Mesendoderm (in vitro differentiated cells): ENCODE measurements at regions not wholly inside any gene's neighbourhood (a gene's known extent, or its start where the extent isn't known, plus 50 kb on each side); places are given as distances from the start of the nearest gene placed in this dataset.

Experiments
- DNase-seq: peaks from one replicate; pipeline ENCODE4 v3.0.0; 2013
- H2AK5ac ChIP-seq: 2 replicates; pipeline ENCODE4 v1.6.1; 2013; ENCODE audit warnings: low read length, inconsistent platforms
- H2BK120ac ChIP-seq: 2 replicates; pipeline ENCODE4 v1.6.1; 2013; ENCODE audit warnings: low read depth, mild to moderate bottlenecking, low read length, moderate library complexity, mixed read lengths
- H2BK15ac ChIP-seq: replicated peaks from 2 replicates; pipeline ENCODE4 v1.6.1; 2013; ENCODE audit warnings: low read depth, mild to moderate bottlenecking, moderate library complexity
- H2BK5ac ChIP-seq: 2 replicates; pipeline ENCODE4 v1.6.1; 2013; ENCODE audit warnings: low read length, inconsistent platforms
- H3K18ac ChIP-seq: 2 replicates; pipeline ENCODE4 v1.6.1; 2013; ENCODE audit warnings: mild to moderate bottlenecking, low read length, mixed read lengths
- H3K23ac ChIP-seq: one replicate; pipeline ENCODE4 v1.6.1; 2013; ENCODE audit warnings: low read length
- H3K27ac ChIP-seq: 2 replicates; pipeline ENCODE4 v1.5.1; 2013; ENCODE audit warnings: low read depth, mild to moderate bottlenecking, inconsistent platforms, low read length, moderate library complexity
- H3K27me3 ChIP-seq: 2 replicates; pipeline ENCODE4 v1.6.1; 2013; ENCODE audit warnings: low read length, control low read depth, mild to moderate bottlenecking, inconsistent platforms; ENCODE audit not compliant: insufficient read depth, poor library complexity
- H3K36me3 ChIP-seq: 2 replicates; pipeline ENCODE4 v1.6.1; 2013; ENCODE audit warnings: low read length, inconsistent platforms; ENCODE audit not compliant: control insufficient read depth, insufficient read depth
- H3K4ac ChIP-seq: one replicate; pipeline ENCODE4 v1.6.1; 2013; ENCODE audit warnings: low read depth, mild to moderate bottlenecking, low read length, moderate library complexity
- H3K4me1 ChIP-seq: 2 replicates; pipeline ENCODE4 v1.6.1; 2013; ENCODE audit warnings: low read depth, low read length, inconsistent platforms; ENCODE audit not compliant: control insufficient read depth
- H3K4me2 ChIP-seq: 2 replicates; pipeline ENCODE4 v1.6.1; 2013; ENCODE audit warnings: low read length
- H3K4me3 ChIP-seq: 2 replicates; pipeline ENCODE4 v1.5.1; 2013; ENCODE audit warnings: mild to moderate bottlenecking, low read length
- H3K56ac ChIP-seq: one replicate; pipeline ENCODE4 v1.6.1; 2013; ENCODE audit warnings: low read length
- H3K79me1 ChIP-seq: 2 replicates; pipeline ENCODE4 v1.6.1; 2013; ENCODE audit warnings: low read length, inconsistent platforms
- H3K79me2 ChIP-seq: 2 replicates; pipeline ENCODE4 v1.6.1; 2013; ENCODE audit warnings: mild to moderate bottlenecking, low read length; ENCODE audit not compliant: control insufficient read depth, insufficient read depth
- H3K9ac ChIP-seq: 2 replicates; pipeline ENCODE4 v1.6.1; 2013; ENCODE audit warnings: low read length, inconsistent platforms
- H4K5ac ChIP-seq: one replicate; pipeline ENCODE4 v1.6.1; 2013; ENCODE audit warnings: low read length
- H4K8ac ChIP-seq: one replicate; pipeline ENCODE4 v1.6.1; 2013; ENCODE audit warnings: low read depth, mild to moderate bottlenecking, control low read depth, low read length, moderate library complexity
- WGBS: extraction: QIAGEN DNeasy Blood & Tissue Kit; methylation state at CpG from one replicate; pipeline ENCODE4 v1.1.7; 2013; ENCODE audit warnings: low lambda C conversion rate, missing lambda C conversion rate; ENCODE audit not compliant: insufficient coverage; ENCODE audit errors: extremely low coverage; 5-methylcytosine and 5-hydroxymethylcytosine counted together

DNA sequence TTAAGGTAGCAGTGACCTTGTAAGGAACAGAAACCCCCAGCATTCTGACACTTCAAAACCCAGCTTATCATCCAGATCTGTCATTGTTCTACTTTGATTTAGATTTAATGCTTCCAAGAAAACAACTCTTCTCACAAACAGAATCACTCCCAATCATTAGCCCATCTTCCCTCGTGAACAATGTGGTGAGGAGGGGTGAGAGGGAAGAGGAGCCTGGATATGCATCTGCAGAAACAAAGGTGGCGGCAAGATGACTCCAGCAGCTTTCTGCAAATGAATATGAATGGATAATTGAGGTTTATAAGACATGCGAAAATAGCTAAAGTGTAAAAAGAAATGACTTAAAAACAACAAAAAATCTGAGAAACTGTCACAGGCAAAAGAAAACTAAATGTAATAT is 859.9 kb upstream of the SLC10A2 start:
- H2BK15ac ChIP-seq = no peak overlapping the region
- no peaks in the 10 kb centered on the region for H3K4me1 ChIP-seq
- no peaks in the 10 kb centered on the region for H3K79me1 ChIP-seq
- no peak overlapping the region for H2AK5ac ChIP-seq
- no peaks in the 10 kb centered on the region for H3K27me3 ChIP-seq
- no peak overlapping the region for H3K18ac ChIP-seq
- no peaks in the 10 kb centered on the region for H3K79me2 ChIP-seq
- no peak overlapping the region for H3K4ac ChIP-seq
- no peak overlapping the region for H3K4me2 ChIP-seq
- H3K9ac ChIP-seq = no peak overlapping the region
- no peak overlapping the region for H2BK5ac ChIP-seq
- no peak overlapping the region for H3K4me3 ChIP-seq
- no peak overlapping the region for H4K5ac ChIP-seq
- no peak overlapping the region for H3K56ac ChIP-seq
- H3K36me3 ChIP-seq = no peaks in the 10 kb centered on the region
- no peak overlapping the region for H4K8ac ChIP-seq
- DNase-seq = peak; percentile 2
- H3K27ac ChIP-seq = no peak overlapping the region
- H2BK120ac ChIP-seq = no peak overlapping the region
- WGBS = no CpG with 5 or more reads among the region's 3 CpGs
- no peak overlapping the region for H3K23ac ChIP-seq

DNA sequence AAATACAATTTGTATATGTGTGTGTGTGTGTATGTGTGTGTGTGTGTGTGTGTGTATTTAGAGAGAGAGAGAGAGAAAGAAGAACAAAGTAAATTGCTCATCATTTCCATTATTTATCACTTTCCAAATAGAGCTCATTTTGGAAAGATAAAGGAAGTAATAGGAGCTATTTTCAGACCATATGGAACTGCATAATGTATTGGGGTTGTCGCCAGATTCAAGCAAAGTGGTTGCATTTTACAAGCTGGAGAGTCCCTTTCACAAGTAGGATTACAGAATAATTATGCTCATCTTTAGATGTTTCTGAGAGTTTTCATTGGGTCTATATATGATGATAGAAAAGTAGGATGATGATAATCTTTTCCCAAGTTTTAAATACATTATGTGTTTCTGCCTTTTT is 842.7 kb upstream of the SLC10A2 start:
- Histone ChIP-seq H3K27me3 (no peaks in the 10 kb centered on the region), H3K4me1 (no peaks in the 10 kb centered on the region), H3K4ac (no peak overlapping the region), H3K9ac (no peak overlapping the region), H3K56ac (no peak overlapping the region), H2AK5ac (no peak overlapping the region), H2BK120ac (no peak overlapping the region), H4K8ac (no peak overlapping the region), H3K23ac (no peak overlapping the region), H3K4me2 (no peak overlapping the region), H4K5ac (no peak overlapping the region), H3K79me1 (no peaks in the 10 kb centered on the region), H3K36me3 (no peaks in the 10 kb centered on the region), H3K4me3 (no peak overlapping the region), H3K79me2 (no peaks in the 10 kb centered on the region), H2BK5ac (no peak overlapping the region), H3K27ac (no peak overlapping the region), H3K18ac (no peak overlapping the region), H2BK15ac (no peak overlapping the region)
- no CpG with 5 or more reads among the region's 1 CpG for WGBS
- DNase-seq = no peak

DNA sequence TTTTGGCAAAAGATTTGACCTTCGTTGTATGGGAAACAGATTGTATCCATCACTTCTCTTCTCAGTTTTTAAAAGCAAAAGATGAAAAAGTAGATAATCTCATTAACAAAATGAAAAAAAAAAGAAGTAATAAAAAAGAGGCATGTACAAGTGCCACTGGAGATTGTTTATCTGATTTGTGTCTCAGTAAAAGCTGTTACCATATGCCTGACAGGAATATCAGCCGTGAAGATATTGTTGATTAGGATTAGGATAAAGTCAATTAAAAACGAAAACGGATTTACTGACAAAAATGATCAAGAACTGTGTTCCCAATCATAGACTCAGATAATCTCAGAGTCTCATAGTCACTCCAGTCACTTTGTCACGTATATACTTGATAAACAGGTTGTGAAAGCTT is 842.1 kb upstream of the SLC10A2 start:
- H3K4me3 ChIP-seq = no peak overlapping the region
- no peak overlapping the region for H3K4ac ChIP-seq
- no peaks in the 10 kb centered on the region for H3K36me3 ChIP-seq
- no peak overlapping the region for H2BK120ac ChIP-seq
- H2AK5ac ChIP-seq = no peak overlapping the region
- no peaks in the 10 kb centered on the region for H3K4me1 ChIP-seq
- H2BK5ac ChIP-seq = no peak overlapping the region
- no peak for DNase-seq
- no peak overlapping the region for H3K4me2 ChIP-seq
- no peaks in the 10 kb centered on the region for H3K27me3 ChIP-seq
- H3K27ac ChIP-seq = no peak overlapping the region
- no peaks in the 10 kb centered on the region for H3K79me1 ChIP-seq
- no peaks in the 10 kb centered on the region for H3K79me2 ChIP-seq
- no peak overlapping the region for H3K23ac ChIP-seq
- WGBS = no CpG with 5 or more reads among the region's 5 CpGs
- no peak overlapping the region for H4K8ac ChIP-seq
- no peak overlapping the region for H3K18ac ChIP-seq
- no peak overlapping the region for H2BK15ac ChIP-seq
- H3K9ac ChIP-seq = no peak overlapping the region
- no peak overlapping the region for H4K5ac ChIP-seq
- no peak overlapping the region for H3K56ac ChIP-seq

DNA sequence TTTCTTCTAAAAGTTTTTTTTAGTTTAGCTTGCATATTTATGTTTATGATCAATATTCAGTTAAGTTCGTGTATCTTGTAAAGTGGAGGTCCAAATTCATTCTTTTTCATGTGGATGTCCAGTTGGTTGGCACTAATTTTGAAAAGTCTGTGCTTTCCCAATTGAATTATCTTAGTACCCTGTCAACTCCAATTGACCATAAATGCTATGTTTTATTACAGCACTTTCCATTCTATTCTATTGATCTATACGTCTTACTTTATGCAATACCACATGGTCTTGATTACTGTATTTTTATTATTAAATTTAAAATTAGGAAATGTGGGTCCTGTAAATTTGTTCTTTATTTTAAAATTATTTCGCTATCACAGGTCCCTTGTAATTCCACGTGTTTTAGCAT is 837.6 kb upstream of the SLC10A2 start:
- Histone ChIP-seq H4K8ac (no peak overlapping the region), H2BK15ac (no peak overlapping the region), H3K4ac (no peak overlapping the region), H3K56ac (no peak overlapping the region), H3K18ac (no peak overlapping the region), H2AK5ac (no peak overlapping the region), H3K79me1 (no peaks in the 10 kb centered on the region), H3K9ac (no peak overlapping the region), H4K5ac (no peak overlapping the region), H3K23ac (no peak overlapping the region), H3K4me2 (no peak overlapping the region), H2BK120ac (no peak overlapping the region), H3K4me1 (no peaks in the 10 kb centered on the region), H3K4me3 (no peak overlapping the region), H3K27me3 (no peaks in the 10 kb centered on the region), H3K36me3 (no peaks in the 10 kb centered on the region), H2BK5ac (no peak overlapping the region), H3K79me2 (no peaks in the 10 kb centered on the region), H3K27ac (no peak overlapping the region)
- DNase-seq = no peak
- no CpG with 5 or more reads among the region's 4 CpGs for WGBS

DNA sequence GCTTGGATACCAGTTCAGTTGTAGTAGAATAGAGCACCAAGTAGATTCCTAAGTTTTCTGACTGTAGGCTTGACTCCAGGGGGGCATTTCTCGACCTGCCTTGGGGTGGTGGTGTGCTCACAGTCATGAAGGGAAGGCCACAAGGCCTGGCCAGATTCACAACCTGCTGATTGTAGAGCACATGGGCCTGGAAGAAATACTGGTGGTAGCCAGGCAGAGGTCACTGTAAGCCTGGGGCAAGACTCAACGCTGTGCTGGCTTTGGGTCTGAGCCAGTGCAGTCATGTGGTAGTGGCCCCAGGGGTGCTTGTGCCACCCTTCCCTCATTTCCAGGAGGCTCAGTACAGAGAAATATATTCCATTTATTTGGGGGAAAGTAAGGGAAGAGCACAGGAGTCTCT is 832.3 kb upstream of the SLC10A2 start:
- no peak overlapping the region for H4K5ac ChIP-seq
- no peak overlapping the region for H2BK120ac ChIP-seq
- no peak overlapping the region for H3K18ac ChIP-seq
- H3K4me2 ChIP-seq = no peak overlapping the region
- no peak overlapping the region for H3K9ac ChIP-seq
- no peak overlapping the region for H3K27ac ChIP-seq
- no peak overlapping the region for H3K4me3 ChIP-seq
- no peaks in the 10 kb centered on the region for H3K79me2 ChIP-seq
- H3K56ac ChIP-seq = no peak overlapping the region
- H3K23ac ChIP-seq = no peak overlapping the region
- no peak overlapping the region for H3K4ac ChIP-seq
- no peaks in the 10 kb centered on the region for H3K79me1 ChIP-seq
- H4K8ac ChIP-seq = no peak overlapping the region
- H2BK15ac ChIP-seq = no peak overlapping the region
- H3K4me1 ChIP-seq = no peaks in the 10 kb centered on the region
- no peak overlapping the region for H2AK5ac ChIP-seq
- peak; percentile 38 for DNase-seq
- no peaks in the 10 kb centered on the region for H3K36me3 ChIP-seq
- H3K27me3 ChIP-seq = no peaks in the 10 kb centered on the region
- H2BK5ac ChIP-seq = no peak overlapping the region
- no CpG with 5 or more reads among the region's 2 CpGs for WGBS

DNA sequence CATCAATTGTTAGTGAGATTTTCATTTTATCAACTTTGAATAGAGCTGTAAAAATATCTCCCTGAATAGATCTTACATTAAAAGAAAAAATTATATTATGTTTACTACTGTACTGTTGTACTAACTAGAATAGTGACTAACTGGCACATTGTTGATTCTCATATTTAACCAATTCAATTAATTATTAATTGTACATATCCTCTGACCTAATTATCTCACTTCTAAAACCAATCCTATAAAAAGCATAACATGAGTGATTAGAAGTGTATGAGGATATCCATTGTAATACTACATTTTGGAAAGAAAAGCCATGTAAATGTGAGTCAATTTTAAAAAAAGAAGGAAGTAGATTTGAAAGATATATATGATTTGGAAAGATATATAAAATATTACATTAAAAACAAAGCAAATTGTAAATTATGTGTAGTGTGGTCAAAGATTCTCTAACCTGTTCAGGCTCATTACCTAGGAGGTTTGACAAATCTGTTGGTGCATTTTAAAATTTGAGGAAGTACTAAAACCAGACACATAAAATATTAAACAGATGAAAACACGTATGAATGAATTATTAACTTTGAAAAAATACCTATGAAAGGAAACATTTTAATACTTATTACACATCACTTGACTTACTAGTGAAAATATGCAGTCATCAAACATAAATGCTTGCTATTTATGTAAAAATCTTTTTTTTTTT is 829.8 kb upstream of the SLC10A2 start:
- no peak for DNase-seq
- Histone ChIP-seq H3K79me1 (no peaks in the 10 kb centered on the region), H3K4me3 (no peak overlapping the region), H2BK120ac (no peak overlapping the region), H2AK5ac (no peak overlapping the region), H3K79me2 (no peaks in the 10 kb centered on the region), H3K9ac (no peak overlapping the region), H3K18ac (no peak overlapping the region), H3K4me1 (no peaks in the 10 kb centered on the region), H3K36me3 (no peaks in the 10 kb centered on the region), H3K56ac (no peak overlapping the region), H4K8ac (no peak overlapping the region), H3K23ac (no peak overlapping the region), H3K27ac (no peak overlapping the region), H2BK5ac (no peak overlapping the region), H3K4ac (no peak overlapping the region), H3K27me3 (no peaks in the 10 kb centered on the region), H4K5ac (no peak overlapping the region), H3K4me2 (no peak overlapping the region), H2BK15ac (no peak overlapping the region)
- no CpG with 5 or more reads among the region's 1 CpG for WGBS
